ENCODE measurements at regions not wholly inside any gene's neighbourhood (a gene's known extent, or its start where the extent isn't known, plus 50 kb on each side); places are given as distances from the start of the nearest gene placed in this dataset.

DNA sequence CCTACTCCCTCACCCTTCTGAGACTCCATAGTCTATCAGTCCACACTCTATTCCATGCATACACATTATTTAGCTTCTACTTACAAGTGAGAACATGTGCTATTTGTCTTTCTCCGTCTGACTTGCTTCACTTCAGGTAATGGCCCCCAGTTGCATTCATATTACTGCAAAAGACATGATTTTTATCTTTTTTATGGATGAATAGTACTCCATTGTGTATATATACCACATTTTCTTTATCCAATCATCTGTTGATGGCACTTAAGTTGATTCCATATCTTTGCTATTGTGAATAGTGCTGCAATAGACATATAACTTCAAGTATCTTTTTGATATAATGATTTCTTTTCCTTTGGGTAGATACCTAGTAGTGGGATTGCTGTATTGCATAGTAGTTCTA, 171.8 kb downstream of the DACT1 start:
- WGBS, 2 donors, result 40 to 45% methylated on average over 1 of the region's 1 CpG
- no peak for TF ChIP-seq CTCF (IDR thresholded peaks at IDR 0.05)
- no peak for TF ChIP-seq POLR2A (IDR thresholded peaks at IDR 0.05)
- no peaks in the 10 kb centered on the region for H3K27me3 ChIP-seq
- intact Hi-C loops (cut with DNase I), result no loop called here
- no peaks in the 10 kb centered on the region for H3K9me3 ChIP-seq
- no peaks in the 10 kb centered on the region for H3K36me3 ChIP-seq
- no peak overlapping the region for H3K4me3 ChIP-seq
- no peak overlapping the region for H3K27ac ChIP-seq
- no peak for DNase-seq
- peaks cover 0 to 17% (median 0%) of the 10 kb centered on the region in 3 donors for H3K4me1 ChIP-seq

- intact Hi-C loops (cut with DNase I), result no loop called here
- H3K9me3 ChIP-seq, result no peaks in the 10 kb centered on the region
- no peak overlapping the region for H3K27ac ChIP-seq
- TF ChIP-seq POLR2A (IDR thresholded peaks at IDR 0.05), result no peak
- TF ChIP-seq CTCF (IDR thresholded peaks at IDR 0.05), result no peak
- no peak overlapping the region for H3K4me3 ChIP-seq
- no peak for DNase-seq
- H3K27me3 ChIP-seq, result no peaks in the 10 kb centered on the region
- 76 to 84% methylated on average over 3 of the region's 3 CpGs for WGBS, 2 donors
- no peaks in the 10 kb centered on the region for H3K36me3 ChIP-seq
- H3K4me1 ChIP-seq, result peaks cover 0 to 29% (median 0%) of the 10 kb centered on the region in 3 donors
Observed at GRCh38 chr14:58812050-58812910, 174.5 kb downstream of the DACT1 start.

DNA sequence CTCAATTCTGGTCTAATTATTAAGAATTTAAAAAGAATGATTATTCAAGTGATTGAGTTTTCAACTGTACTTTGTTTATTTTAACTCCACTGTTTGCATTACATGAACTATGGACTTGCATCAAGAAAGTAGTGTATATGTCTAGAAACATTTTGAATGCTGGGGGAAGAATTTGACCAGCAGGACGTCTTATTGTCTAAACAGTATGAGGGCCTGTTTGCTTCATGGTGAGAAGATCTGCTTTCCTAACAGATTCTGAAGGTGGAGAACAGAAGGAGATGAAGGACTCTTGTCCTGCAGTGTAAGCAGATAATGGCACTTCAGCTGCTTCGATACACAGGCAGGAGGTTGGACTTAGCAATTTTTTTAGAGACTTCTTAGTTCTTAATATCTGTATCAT, 176.0 kb downstream of the DACT1 start:
- Histone ChIP-seq H3K27me3 (no peaks in the 10 kb centered on the region), H3K4me1 (peaks cover 0 to 20% (median 0%) of the 10 kb centered on the region in 3 donors), H3K36me3 (no peaks in the 10 kb centered on the region), H3K4me3 (no peak overlapping the region), H3K27ac (no peak overlapping the region), H3K9me3 (no peaks in the 10 kb centered on the region)
- 77 to 83% methylated on average over 2 of the region's 2 CpGs for WGBS, 2 donors
- DNase-seq, result no peak
- intact Hi-C loops (cut with DNase I), result no loop called here
- TF ChIP-seq POLR2A (IDR thresholded peaks at IDR 0.05), result no peak
- no peak for TF ChIP-seq CTCF (IDR thresholded peaks at IDR 0.05)

DNA sequence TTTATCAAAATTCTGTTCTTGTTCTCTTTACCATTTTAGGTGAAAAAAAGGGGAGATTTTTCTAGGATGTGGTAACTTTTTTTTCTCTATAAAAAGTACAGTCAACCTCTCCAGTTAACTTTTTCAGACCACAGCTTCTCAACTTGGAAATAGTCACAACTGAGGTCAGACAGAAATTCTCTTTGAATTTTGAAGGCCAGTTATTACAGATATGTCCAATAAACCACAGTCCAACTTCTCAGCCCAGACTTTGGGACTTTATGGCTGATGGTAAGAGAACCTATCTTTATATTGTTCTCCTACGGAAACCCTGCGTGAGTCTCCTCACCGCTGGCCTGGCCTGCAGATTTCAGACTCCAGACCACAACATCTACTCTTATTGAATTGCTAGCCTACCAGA, 176.7 kb downstream of the DACT1 start:
- Histone ChIP-seq H3K27me3 (no peaks in the 10 kb centered on the region), H3K4me3 (no peak overlapping the region), H3K9me3 (no peaks in the 10 kb centered on the region), H3K36me3 (no peaks in the 10 kb centered on the region), H3K4me1 (peaks cover 0 to 13% (median 0%) of the 10 kb centered on the region in 3 donors), H3K27ac (no peak overlapping the region)
- no peak for DNase-seq
- 89 to 95% methylated on average over 3 of the region's 3 CpGs for WGBS, 2 donors
- TF ChIP-seq POLR2A (IDR thresholded peaks at IDR 0.05) (no peak), CTCF (IDR thresholded peaks at IDR 0.05) (no peak)
- intact Hi-C loops (cut with DNase I), result no loop called here

DNA sequence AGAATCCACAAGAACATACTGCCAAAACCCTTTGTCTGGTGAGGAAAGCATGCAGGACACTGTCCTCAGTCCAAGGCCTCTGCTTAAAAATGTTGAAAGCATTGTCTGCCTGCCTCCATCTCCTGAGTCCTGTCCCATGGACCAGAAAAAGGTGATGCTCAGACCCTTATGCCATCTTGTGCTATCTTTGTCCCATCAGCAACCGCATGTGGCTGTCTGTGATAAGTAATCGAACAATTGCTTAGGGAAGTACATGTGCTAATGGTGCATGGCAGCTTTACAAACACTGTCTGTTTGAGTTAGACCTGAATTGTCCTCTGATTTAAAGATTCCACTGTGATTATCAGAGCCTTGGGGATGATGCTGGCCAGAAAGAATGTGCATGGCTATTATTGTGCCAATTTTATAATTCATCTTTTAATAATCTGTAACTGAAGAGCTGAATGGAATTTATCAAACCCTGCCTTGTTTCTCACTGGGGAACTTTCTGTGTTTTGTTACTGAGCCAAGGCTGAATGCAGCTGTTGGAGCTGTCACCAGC, 177.5 kb downstream of the DACT1 start:
- 23 to 44% methylated on average over 2 of the region's 2 CpGs for WGBS, 2 donors
- H3K27ac ChIP-seq, result no peak overlapping the region
- no peak overlapping the region for H3K4me3 ChIP-seq
- TF ChIP-seq POLR2A (IDR thresholded peaks at IDR 0.05) (no peak), CTCF (IDR thresholded peaks at IDR 0.05) (no peak)
- intact Hi-C loops (cut with DNase I), result no loop called here
- H3K9me3 ChIP-seq, result no peaks in the 10 kb centered on the region
- H3K4me1 ChIP-seq, result peaks cover 0 to 13% (median 0%) of the 10 kb centered on the region in 3 donors
- H3K36me3 ChIP-seq, result no peaks in the 10 kb centered on the region
- DNase-seq, result no peak
- no peaks in the 10 kb centered on the region for H3K27me3 ChIP-seq
